ENCODE measurements at regions not wholly inside any gene's neighbourhood (a gene's known extent, or its start where the extent isn't known, plus 50 kb on each side); places are given as distances from the start of the nearest gene placed in this dataset.

GRCh38 chr2:204012072-204012653 is 75.6 kb downstream of the ICOS start:
- peak in 6 of 11 donors; percentile 7 to 50 (median 27) for DNase-seq (ENCODE audit: extremely low read depth in 1 of 11, low read depth in 9 of 11, low spot score in 4 of 11)

DNA sequence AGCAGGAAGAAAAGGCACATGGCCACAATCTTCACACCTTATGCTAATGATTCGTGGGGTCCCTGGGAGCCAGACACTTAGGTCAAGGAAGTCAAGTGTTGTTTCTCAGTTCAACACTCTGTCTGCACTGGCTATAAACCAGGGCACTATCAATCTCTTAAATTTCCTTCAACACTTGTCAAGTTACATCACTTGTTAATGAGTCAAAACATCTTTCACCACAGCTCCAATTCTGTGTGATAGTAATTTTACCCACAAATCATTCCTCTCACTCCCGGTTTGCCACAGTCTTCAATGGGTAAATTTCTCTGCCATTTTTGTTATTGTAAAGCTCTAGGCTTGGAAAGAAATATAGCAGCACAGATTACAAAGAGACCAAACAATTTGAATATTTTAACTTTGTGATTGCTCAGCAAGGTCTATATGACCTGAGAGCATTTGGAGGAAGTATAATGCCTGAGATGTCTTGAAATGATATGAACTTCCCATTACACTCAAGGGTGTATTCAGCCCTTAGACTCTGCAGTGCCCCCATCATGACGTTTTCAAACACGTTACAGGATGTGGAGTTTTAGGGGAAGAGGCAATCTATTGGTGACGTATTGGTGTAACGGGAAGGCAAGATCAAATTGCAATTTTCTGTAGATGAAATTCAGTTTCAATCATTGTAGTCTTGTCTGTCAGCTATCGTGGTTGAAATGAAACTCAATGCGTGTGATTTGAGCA is 78.7 kb downstream of the ICOS start:
- DNase-seq (ENCODE audit: extremely low read depth in 1 of 11, low read depth in 9 of 11, low spot score in 4 of 11) = no peak

DNA sequence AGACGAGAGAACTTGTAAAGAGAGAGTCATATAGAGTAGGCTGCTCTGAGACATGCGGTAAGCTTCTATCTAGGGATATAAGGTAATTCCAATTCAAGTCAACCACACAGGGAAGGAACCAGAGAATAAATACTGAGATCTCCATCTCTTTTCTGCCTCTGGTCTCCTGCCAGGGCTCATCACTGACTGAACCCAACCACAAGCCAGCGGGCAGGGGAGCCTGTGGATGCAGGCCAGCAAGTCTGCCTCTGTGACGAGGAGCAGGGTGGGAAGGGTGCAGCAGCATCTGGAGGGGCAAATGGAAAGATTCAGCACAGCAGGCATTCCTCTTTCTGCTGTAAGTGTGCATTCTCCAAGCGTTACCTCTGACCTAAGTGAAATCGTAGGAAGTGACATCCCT is 82.2 kb downstream of the ICOS start:
- no peak for DNase-seq (ENCODE audit: extremely low read depth in 1 of 11, low read depth in 9 of 11, low spot score in 4 of 11)

GRCh38 chr2:204019572-204020501 is 83.3 kb downstream of the ICOS start:
- no peak for DNase-seq (ENCODE audit: extremely low read depth in 1 of 11, low read depth in 9 of 11, low spot score in 4 of 11)

DNA sequence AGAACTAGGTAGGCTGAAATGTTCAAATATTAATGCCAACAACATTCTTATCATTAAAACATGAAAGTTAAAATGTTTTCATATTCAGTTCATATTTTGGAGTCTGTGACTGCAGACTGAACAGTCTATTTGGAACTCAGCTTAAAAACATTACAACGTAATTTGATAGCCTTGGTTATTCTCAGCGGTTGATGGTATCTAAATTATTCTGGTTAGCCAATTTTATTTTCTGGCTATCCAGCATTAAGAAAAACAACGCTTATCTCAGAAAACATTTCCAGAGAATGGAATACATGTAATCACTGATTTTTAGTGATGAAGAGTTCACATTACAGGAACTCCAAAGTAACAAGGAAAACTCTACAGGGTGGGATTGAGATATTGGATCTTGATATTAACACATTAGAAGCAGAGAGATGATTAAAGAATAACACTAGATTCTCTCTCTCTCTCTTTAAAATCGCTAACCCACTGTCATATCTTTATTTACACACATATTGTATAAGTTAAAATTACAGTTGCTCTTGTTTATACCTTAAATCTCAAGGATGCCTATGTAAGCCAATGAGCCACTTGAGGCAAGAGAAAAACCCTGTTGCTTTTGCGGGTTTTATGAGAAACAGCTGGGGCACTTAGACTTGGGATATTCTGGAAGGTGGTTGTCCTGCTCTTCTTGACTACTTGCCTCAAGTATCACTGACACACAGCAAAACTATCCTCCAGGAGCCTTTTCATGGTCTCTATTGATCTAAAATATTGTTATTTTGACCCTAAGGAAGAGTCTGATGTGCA is 84.9 kb downstream of the ICOS start:
- no peak for DNase-seq (ENCODE audit: extremely low read depth in 1 of 11, low read depth in 9 of 11, low spot score in 4 of 11)

- no peak for DNase-seq (ENCODE audit: extremely low read depth in 1 of 11, low read depth in 9 of 11, low spot score in 4 of 11)
Measured at GRCh38 chr2:204022550-204022949, 86.0 kb downstream of the ICOS start.

- DNase-seq (ENCODE audit: extremely low read depth in 1 of 11, low read depth in 9 of 11, low spot score in 4 of 11) = no peak
Measured at GRCh38 chr2:204023088-204023487, 86.5 kb downstream of the ICOS start.

DNA sequence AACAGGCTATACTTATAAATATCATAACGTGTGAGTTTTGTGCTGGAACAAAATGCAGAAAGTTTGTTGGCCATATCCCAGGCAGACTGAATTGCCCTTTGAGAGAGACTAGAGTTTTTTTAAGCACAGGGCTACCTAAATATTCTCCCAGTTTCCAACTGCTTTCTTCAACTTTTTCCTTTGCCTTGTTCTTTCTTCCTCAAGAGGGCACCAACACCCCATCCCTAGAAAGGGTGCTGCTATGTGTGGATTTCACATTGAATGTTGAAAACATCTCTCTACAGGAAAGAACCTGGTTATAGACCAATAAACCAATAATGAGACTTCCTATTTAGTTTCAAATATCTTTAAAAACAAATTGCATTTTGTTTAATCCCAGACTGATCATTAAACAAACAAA is 87.9 kb downstream of the ICOS start:
- DNase-seq (ENCODE audit: extremely low read depth in 1 of 11, low read depth in 9 of 11, low spot score in 4 of 11) = peak in 9 of 11 donors; percentile 18 to 50 (median 32)

DNA sequence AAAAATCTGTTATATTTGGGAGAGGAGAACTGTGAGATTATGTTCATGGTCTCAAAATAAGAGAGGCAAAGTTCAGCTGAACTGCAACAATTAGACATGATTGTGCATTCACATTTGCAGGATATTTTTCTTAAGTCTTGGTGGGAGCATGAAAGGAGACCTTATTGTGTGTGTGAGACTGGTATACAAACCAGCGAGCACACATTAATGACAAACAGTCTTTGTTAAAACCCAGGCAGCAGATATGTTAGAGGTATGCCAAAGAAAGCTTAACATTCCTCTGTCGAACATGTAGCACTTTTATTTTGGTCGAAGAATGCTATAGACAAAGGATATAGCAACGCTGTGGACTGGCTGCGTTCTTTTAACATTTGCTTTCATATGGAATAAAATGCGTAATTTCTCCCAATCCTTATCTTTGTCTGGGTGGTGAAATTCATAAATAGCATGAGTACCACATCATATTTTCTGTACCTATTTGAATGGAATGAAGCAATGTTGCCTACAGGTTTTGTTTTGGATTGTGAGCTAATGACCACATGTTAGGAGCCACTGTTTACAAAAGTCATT is 88.4 kb downstream of the ICOS start:
- no peak for DNase-seq (ENCODE audit: extremely low read depth in 1 of 11, low read depth in 9 of 11, low spot score in 4 of 11)

- DNase-seq (ENCODE audit: extremely low read depth in 1 of 11, low read depth in 9 of 11, low spot score in 4 of 11) = no peak
Measured at GRCh38 chr2:204026294-204026693, 89.7 kb downstream of the ICOS start.

- no peak for DNase-seq (ENCODE audit: extremely low read depth in 1 of 11, low read depth in 9 of 11, low spot score in 4 of 11)
Measured at GRCh38 chr2:204027091-204027490, 90.5 kb downstream of the ICOS start.

DNA sequence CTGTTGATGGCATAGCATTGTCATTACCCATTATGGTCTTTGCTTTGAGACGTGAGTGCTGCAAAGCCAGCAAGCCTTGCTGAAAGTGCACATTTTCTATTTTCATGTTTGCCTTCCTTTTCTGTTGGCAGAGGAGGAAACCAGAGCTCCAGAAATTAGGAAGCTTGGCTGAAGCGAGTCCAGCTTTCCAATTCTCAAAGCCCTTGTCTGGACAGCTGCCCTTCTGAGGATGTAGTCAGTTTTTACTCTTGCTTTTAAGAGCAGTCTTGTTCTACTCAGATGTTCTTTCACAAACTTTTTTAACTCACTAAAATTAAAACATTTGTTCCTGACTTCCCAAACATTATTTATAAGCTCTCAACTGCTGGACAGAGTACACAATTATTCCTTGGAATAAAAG is 93.8 kb downstream of the ICOS start:
- no peak for DNase-seq (ENCODE audit: extremely low read depth in 1 of 11, low read depth in 9 of 11, low spot score in 4 of 11)

GRCh38 chr2:204031056-204031455 is 94.5 kb downstream of the ICOS start:
- no peak for DNase-seq (ENCODE audit: extremely low read depth in 1 of 11, low read depth in 9 of 11, low spot score in 4 of 11)

GRCh38 chr2:204032301-204032700 is 95.7 kb downstream of the ICOS start:
- DNase-seq (ENCODE audit: extremely low read depth in 1 of 11, low read depth in 9 of 11, low spot score in 4 of 11) = no peak

GRCh38 chr2:204033611-204034495 is 97.3 kb downstream of the ICOS start:
- no peak for DNase-seq (ENCODE audit: extremely low read depth in 1 of 11, low read depth in 9 of 11, low spot score in 4 of 11)

DNA sequence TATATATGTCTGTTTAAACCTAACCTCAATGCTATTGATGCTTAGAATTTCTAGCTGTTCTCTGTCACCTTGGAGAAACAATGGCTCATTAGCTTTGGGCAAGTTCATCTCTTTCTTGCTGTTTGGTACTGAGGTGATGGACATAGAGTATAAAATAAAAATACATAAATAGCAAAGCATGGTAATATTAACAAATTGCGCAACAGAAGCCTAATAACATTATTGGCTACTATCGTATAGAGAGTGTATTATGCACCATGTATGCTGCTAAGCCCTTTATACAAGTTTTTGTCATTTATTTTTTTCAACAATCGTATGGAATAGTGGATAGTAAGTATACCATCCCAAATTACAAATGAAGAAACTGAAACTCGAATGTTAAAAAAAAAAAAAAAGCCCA is 100.1 kb downstream of the ICOS start:
- no peak for DNase-seq (ENCODE audit: extremely low read depth in 1 of 11, low read depth in 9 of 11, low spot score in 4 of 11)

DNA sequence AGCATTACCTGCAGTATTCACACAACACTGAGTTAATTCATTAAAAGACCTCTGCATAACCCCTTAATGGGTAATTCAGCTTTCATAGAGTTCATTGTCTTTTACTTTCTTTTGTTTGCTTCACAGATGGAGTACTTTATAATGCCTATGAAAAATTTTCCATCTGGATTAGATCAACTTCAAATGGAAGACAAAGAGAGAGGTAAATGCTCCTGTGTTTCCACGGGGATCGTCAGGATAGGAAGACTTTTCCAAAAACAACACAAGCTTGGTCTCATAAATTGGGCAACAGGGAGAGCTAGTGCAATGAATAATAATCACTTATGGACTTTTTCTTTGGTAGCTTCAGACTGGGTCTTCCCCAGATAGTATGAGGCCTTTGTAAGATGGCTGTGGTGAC is 100.7 kb downstream of the ICOS start:
- DNase-seq (ENCODE audit: extremely low read depth in 1 of 11, low read depth in 9 of 11, low spot score in 4 of 11) = no peak

DNA sequence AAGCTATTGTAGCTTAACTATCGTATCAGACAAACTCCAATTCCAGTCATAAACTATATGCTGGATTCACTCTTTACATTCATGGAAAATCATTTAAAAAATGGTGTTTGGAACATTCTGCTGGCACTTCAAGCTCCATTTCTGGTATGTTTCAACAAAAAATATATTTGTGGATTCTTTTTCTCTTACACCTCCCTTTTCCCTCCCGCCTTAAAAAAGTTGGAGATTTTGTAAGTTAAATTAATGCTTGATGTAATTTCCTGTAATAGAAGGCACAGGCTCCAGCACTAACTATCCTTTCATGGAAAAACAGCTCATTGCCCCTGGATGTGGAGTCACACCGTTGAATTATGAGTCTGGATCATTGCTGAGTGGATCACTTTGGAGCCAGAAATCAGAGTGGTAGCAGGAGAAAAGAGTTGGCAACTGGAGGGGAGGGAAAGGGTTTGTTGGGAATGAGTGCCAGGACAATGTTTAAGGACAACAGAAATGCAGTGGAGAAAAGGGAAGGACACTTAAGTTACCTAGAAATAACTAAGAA is 102.8 kb downstream of the ICOS start:
- DNase-seq (ENCODE audit: extremely low read depth in 1 of 11, low read depth in 9 of 11, low spot score in 4 of 11) = no peak

Data from renal cortex interstitium (tissue), 11 donors.